NB4 (cell line): ENCODE measurements at regions not wholly inside any gene's neighbourhood (a gene's known extent, or its start where the extent isn't known, plus 50 kb on each side); places are given as distances from the start of the nearest gene placed in this dataset.

Source experiments
- CTCF ChIP-seq: IDR thresholded peaks from one replicate; pipeline ENCODE4 v1.5.1; 2012; ENCODE audit warnings: low read depth, low read length
- MAX ChIP-seq: IDR thresholded peaks from 2 replicates; pipeline ENCODE4 v1.6.1; 2011; ENCODE audit warnings: low read depth, low read length
- MYC ChIP-seq: IDR thresholded peaks from 2 replicates; pipeline ENCODE4 v1.6.1; 2011; ENCODE audit warnings: low read depth, low read length
- POLR2A ChIP-seq: IDR thresholded peaks from 2 replicates; pipeline ENCODE4 v1.6.1; 2011; ENCODE audit warnings: mild to moderate bottlenecking; ENCODE audit not compliant: insufficient read length; ENCODE audit errors: extremely low read depth

- no peak for TF ChIP-seq CTCF
- TF ChIP-seq POLR2A = no peak
- TF ChIP-seq MAX = no peak
- no peak for TF ChIP-seq MYC
Observed at GRCh38 chr10:83522456-83522855, 616.9 kb upstream of the GHITM start.
